GM19328 (cell line): ENCODE measurements at regions not wholly inside any gene's neighbourhood (a gene's known extent, or its start where the extent isn't known, plus 50 kb on each side); places are given as distances from the start of the nearest gene placed in this dataset.
"Not testable (repeated sequence)": the region's sequence is repeated elsewhere in the genome, so short reads cannot be mapped to it uniquely, and the experiment has no call there.

Experiments
- ATAC-seq: cut with Tn5 transposase; IDR thresholded peaks from one replicate; pipeline ENCODE4 v1.9.1; 2021; ENCODE audit warnings: mild to moderate bottlenecking, moderate library complexity; ENCODE audit not compliant: unreplicated experiment

DNA sequence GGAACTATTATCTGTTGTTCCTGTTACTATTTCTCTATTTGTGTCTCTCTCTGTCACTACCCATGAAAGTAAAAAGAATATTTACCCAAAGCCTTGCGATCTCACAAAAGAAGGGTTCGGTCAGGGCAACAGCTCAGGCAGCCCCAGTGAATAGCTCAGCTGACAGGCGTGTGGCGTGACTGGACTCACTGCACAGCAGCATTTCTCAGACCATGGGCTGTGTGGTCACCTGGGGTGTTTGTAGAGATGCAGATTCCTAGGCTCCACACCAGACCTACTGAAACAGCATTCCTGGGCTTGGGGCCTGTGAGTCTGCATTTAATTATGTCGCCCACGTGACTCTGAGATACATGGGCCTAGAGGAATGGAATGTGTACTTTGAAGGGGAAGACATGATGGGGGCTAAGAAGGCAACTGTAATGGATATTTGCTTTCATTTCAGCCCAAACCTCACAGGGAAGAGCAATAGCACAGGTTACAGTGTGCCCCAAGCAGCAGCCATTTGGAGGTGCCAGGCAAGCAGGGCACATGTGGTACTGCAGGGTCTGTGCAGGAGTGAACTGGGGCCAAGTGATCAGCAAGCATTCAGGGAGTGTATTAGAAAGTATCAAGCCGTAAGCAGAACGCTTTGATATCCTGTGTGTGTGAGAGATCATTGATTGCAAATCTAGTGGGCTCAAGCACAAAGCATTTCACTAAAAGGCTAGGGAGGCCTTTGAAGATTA, 90.4 kb upstream of the RBMS1 start:
- ATAC-seq, result no peak

GRCh38 chr2:160584972-160585494, 91.4 kb upstream of the RBMS1 start:
- no peak for ATAC-seq

GRCh38 chr2:160590664-160591063, 97.1 kb upstream of the RBMS1 start:
- ATAC-seq, result no peak

- ATAC-seq, result no peak
Observed at GRCh38 chr2:160592401-160592800, 98.8 kb upstream of the RBMS1 start.

DNA sequence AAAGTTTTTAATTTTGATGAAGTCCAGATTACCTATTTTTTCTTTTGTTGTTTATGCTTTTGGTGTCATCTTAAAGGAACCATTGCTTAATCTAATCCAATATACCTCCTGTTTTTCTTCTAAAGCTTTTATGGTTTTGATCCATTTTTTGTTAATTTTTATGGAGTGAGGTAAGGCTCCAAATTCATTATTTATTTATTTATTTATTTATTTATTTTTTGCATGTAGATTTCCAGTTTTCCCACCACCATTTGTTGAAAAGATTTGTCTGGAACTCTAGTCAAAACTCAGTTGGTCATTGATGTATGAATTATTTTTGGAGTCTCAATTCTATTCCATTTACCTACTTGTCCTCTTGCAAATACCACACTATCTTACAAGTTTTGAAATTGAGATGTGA, 99.4 kb upstream of the RBMS1 start:
- ATAC-seq, result no peak

DNA sequence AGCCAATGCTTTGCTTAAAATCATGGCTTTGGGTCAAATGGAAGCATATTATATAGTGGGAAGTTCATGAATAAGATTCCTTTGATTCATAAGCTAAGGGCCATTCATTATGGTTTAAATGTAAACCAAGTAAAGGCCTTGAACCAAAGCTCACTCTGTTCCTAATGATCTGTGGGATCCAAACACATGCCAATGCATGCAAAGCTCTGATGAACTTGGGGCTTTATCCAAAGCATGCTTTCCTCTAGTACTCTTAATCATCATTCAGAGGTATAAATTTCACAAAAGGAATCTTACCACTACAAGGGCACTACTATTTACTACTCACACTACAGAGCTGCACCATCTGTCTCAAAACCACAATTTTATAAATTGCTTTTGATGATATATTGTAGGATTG, 102.8 kb upstream of the RBMS1 start:
- no peak for ATAC-seq

- not testable (repeated sequence) for ATAC-seq
Observed at GRCh38 chr2:160600437-160600836, 106.8 kb upstream of the RBMS1 start.

DNA sequence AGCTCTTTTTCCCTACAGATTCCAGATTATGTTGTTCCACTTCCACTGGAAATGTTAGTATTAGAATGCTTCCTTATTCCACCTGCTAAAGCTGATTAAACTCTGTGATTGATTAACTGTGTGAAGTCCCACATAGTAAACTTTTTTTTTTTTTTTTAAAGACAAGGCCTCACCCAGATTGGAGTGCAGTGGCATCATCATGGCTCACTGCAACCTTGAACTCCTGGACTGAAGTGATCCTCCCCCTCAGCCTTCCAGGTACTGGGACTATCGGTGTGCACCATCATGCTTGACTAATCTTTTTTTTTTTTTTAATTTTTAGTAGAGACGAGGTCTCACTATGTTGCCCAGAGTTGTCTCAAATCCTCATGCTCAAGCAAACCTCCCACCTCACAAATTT, 108.5 kb upstream of the RBMS1 start:
- no peak for ATAC-seq

GRCh38 chr2:160603771-160604510, 110.3 kb upstream of the RBMS1 start:
- no peak for ATAC-seq

GRCh38 chr2:160606341-160606740, 112.7 kb upstream of the RBMS1 start:
- ATAC-seq, result no peak

- ATAC-seq, result no peak
Observed at GRCh38 chr2:160608599-160608998, 115.0 kb upstream of the RBMS1 start.

DNA sequence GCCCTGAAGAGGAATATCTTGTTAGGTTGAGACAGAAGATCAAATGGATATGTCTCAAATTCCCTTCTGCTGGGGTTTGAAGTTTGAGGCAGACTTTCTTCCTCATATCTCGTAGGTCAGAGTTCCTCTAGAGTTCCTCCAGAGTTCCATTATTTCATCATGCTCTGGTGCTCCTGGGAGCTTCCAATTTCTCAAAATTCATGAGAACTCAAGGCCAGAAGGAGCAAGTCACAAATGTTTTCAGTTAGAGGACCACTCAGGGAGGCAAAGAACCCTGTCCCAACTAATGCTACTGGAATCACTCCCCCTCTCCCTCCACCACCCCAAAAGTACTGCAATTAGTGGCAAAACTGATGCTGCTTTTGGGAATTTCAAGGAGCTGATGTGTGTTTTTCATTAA, 115.7 kb upstream of the RBMS1 start:
- no peak for ATAC-seq

- no peak for ATAC-seq
Observed at GRCh38 chr2:160610041-160610440, 116.4 kb upstream of the RBMS1 start.

GRCh38 chr2:160612266-160612856, 118.8 kb upstream of the RBMS1 start:
- ATAC-seq, result no peak

GRCh38 chr2:160613466-160614153, 120.0 kb upstream of the RBMS1 start:
- ATAC-seq, result no peak

- no peak for ATAC-seq
Observed at GRCh38 chr2:160614391-160614790, 120.8 kb upstream of the RBMS1 start.

GRCh38 chr2:160615706-160616105, 122.1 kb upstream of the RBMS1 start:
- ATAC-seq, result no peak

DNA sequence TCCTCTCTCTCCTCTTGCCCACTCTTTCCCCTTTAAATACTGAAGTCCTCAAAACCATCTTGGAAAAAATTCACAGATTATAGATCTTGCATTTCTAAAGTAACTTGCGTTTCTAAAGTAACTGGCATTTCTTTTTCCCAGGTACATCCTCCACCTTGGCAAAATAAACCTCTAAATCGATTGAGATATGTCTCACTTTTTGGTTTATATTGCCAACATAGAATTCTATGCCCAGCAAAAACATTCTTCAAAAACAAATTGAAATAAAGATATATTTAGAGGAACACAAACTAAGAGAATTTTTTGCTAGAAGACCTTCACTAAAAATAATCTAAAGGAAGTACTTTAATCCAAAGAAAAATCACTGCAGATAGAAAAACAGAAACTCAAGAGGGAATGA, 122.5 kb upstream of the RBMS1 start:
- ATAC-seq, result no peak

GRCh38 chr2:160621748-160622147, 128.1 kb upstream of the RBMS1 start:
- no peak for ATAC-seq

GRCh38 chr2:160628020-160628637, 134.5 kb upstream of the RBMS1 start:
- not testable (repeated sequence) for ATAC-seq

GRCh38 chr2:160628811-160629210, 135.2 kb upstream of the RBMS1 start:
- ATAC-seq, result no peak
